GM21576 (cell line): ENCODE measurements at regions not wholly inside any gene's neighbourhood (a gene's known extent, or its start where the extent isn't known, plus 50 kb on each side); places are given as distances from the start of the nearest gene placed in this dataset.
A peak's percentile ranks its signal among the peaks of the same experiment; 100 is the strongest.
"Not testable (repeated sequence)": the region's sequence is repeated elsewhere in the genome, so short reads cannot be mapped to it uniquely, and the experiment has no call there.

Source experiments
- ATAC-seq: cut with Tn5 transposase; IDR thresholded peaks from one replicate; pipeline ENCODE4 v1.9.1; 2021; ENCODE audit warnings: mild to moderate bottlenecking, moderate library complexity; ENCODE audit not compliant: unreplicated experiment

DNA sequence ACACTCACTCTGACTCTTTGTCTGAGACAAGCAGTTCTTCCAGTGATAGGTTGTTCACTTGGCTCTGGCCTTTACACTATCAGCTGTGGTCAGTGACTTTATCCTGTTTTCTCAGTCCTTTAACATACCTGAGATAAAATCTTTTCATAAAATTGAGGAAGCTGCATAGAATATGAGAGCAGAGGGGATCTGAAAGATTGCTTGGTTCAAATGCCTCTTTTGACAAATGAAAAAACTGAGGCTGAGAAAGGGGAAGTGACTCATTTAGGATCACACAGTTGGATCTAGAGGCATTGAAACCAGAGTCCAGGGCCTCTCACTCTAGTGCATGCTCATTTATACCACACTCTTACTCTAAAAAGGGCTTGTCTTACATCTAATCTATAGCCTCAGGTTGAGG is 277.0 kb upstream of the TBX18 start:
- ATAC-seq: peak; percentile 66

DNA sequence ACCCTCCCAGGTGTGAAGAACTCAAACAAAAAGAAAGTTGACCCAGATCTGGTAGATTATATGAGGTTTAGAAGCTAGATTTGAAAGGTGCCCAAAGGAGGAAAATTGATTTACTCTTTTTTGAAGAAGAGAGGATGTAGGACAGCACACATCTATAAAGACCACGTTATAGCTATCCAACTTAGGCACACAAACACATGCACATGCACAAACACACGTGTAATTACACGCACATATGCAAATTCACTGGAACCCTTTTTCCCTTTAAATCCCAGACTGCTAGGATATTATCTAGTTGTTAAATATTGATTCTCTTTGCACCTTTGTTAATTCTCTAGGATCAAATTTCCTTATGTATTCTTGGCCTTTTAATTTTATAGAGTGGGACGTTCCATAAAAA is 272.8 kb upstream of the TBX18 start:
- no peak for ATAC-seq

DNA sequence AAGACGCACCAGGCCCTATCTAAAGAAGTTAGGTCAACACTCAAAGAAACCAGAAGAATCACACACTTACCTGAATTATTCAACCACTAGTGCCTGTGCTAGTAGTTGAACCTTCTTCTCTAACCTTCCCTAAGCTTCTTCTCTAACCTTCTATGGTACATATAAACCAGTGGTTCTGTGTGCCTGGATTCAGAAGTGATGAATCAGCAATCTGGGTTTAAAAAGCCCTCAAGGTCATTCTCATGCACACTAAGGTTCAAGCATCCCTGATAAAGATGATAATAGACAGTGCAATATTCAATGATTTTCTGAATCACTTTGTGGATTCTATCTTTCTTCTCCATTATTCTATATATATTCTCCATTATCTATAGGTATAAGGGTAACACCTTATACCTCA is 271.4 kb upstream of the TBX18 start:
- ATAC-seq: no peak

DNA sequence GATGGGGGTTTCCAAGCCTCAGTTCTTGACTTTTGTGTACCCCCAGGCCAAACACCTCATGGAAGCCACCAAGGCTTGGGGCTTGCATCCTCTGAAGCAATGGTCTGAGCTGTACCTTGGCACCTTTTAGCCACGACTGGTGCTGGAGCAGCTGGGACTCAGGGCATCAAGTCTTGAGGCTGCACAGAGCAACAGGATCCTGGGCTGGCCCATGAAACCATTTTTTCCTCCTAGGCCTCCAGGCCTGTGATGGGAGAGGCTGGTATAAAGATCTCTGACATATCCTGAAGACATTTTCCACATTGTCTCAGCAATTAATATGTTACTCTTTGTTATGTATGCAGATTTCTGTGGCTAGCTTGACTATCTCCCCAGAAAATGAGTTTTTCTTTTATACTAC is 269.1 kb upstream of the TBX18 start:
- ATAC-seq: no peak

DNA sequence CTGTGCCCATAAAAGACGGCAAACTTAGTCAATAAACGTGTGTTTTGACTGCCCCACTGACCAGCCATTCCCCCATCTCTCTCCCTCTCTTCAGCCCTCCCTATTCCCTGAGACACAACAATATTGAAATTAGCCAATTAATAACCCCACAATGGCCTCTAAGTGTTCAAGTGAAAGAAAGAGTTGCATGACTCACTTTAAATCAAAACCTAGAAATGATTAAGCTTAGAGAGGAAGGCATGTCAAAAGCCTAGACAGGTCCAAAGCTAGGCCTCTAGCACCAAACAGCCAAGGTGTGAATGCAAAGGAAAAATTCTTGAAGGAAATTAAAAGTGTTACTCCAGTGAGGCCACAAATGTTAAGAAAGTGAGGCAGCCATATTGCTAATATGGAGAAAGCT is 261.6 kb upstream of the TBX18 start:
- no peak for ATAC-seq

DNA sequence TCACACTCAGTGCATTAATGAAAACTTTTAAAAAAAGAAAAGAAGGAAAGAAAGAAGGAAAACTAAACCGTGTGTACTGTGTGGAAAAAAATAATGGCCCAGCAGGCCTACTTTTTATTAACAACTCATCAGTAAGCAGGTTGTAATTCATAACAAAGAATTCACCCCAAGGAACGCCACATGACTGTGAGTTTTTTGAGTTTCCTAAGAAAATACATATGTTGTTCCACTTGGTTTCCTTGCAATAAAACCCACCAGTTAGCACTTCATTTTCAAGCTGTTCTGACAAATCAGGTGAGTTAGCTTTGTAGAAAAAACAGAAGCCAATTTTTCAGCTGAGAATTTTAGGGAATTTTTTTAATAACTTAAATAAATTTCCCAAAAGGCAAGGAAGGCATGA is 259.3 kb upstream of the TBX18 start:
- ATAC-seq: no peak

DNA sequence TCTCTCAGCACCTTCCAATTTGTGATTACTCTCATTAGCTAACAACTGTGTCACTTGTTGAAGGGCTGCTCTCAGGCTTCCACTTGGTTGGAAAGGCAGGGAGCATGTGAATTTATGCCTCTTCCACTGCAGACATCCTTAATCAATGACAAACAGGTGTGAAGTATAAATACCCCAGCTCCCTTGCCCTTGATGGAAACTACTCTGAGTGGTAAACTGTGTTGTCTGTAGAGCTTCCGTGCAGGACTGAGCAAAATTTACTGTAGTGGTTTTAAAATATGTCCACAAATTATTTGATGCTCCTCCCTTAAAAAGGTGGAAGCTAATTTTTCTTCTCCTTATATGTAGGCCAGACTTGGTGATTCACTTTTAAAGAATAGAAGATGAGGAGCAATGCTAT is 253.0 kb upstream of the TBX18 start:
- no peak for ATAC-seq

DNA sequence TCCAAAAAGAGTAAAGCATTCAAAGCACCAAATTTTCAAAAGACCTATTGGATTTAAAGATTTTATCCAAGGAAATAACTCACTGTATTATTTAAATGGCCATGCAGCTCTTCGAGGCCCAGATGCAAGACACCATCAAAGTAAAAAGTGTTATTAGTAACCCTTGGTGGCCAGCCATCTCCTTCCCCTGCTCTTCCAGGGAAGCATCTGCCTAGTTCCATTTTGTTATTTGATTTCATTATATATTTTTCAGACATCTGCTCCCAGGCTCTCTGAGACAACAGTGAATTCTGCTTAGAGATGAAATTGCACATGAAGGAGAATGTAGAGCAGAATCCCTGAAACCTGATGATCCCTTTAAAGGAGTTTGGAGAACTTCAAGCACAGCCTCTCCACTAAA is 252.3 kb upstream of the TBX18 start:
- ATAC-seq: no peak

DNA sequence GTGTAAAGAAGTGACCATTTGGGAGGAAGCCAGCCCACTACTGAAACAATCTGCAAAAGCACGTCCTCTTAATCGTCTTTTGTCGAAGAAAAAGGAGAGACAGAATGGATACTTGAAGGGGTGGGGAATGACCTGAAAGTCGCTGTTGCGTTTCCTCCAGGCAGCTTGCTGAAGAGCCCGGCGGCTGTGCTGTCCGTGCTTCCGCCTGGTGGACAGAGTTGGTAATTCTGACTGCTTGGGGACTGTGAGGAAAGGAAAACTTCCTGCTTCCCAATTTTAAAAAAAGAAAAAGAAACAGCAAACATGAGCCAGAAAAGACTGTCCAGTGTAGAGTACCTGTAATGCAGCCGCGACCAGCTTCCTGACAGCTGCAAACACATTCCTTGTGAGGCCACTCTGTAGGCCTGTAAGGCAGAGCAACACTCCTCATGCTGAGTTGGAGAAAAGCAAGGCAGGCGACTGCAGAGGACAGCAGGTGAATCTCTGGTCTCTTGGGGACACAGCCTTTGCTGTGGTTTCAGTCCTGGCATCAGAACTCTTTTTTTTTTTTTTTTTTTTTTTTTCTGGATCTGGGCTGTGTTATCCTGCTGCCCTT is 251.1 kb upstream of the TBX18 start:
- no peak for ATAC-seq

DNA sequence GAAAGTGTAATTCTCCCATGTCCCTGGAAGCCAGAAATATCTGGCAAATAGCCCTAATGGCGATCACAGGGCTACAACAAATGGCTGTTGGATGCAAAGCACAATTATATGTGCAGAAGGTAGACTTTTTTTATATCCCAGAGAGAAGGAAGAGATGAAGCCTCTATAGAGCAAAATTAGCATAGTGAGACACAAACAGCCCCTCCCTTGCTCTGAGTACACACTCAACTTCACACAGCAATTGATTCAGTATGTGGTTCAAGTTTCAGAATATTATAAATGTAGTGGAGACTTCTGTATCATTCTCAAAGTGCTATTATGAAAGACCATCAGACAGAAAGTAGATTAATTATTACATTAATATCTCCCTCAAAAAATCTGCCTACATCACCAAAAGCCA is 246.5 kb upstream of the TBX18 start:
- no peak for ATAC-seq

DNA sequence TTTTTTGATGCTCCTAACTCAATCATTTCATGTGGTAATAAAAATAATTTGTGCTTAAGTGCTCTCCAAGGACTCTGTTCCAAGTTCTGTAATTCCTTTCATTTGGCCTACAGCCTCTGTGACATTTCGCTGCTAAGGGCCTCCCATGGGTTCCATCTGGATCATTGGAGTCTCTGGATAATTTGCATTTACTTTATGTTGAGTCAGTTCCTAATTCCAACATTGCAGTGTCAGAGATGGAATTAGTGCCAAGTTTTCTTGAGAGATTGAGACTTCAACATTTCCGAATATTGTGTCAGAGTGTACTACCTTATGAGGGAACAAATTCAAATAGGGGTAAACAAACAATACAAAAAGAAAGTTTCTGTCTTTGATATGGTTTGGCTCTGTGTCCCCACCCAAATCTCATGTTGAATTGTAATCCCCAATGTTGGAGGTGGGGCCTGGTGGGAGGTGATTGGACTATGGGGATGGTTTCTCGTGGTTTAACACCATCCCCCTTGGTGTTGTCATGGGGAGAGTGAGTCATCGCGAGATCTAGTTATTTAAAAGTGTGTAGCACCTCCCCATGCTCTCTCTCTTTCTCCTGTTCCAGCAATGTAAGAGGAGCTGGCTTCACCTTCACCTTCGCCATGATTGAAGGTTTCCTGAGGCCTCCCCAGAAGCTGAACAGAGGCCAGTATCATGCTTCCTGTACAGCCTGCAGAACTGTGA is 244.1 kb upstream of the TBX18 start:
- ATAC-seq: no peak

DNA sequence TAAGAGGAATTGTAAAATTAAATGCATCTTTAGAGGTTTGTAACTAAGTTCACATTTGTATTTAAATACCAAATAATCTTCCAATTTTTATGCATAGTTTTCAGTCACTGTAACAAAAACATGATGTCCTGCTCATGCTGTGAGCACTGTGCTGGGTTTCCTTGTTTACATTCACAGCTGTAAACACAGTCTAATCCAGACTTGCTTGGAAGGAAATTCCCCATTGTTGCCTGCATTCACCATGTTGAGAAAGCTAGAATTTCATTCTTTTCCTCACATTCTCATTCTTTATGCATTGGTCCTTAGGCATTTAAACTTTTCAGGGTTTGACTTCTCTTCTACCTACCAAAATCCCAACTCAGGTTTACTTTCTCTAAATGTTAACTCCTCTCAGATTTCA is 242.0 kb upstream of the TBX18 start:
- no peak for ATAC-seq

DNA sequence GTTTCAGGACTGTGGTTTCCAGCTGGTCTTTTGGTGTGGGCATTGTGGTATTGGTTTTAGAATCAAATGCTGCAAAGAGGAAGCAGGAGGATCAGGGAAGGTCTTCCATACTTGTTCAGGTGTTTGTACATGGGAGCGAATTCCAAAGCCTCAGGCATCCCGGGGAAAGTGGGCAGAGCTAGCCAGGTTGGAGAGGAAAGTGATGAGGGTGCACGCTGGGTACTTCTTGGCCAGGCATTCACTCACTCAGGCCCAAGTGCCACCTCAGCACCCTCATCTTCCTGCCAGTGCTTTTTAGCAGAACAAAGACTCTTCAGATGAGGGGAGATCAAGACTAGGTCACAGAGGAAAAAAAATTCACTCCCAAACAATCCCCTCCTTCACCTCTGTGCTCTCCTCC is 241.1 kb upstream of the TBX18 start:
- no peak for ATAC-seq

DNA sequence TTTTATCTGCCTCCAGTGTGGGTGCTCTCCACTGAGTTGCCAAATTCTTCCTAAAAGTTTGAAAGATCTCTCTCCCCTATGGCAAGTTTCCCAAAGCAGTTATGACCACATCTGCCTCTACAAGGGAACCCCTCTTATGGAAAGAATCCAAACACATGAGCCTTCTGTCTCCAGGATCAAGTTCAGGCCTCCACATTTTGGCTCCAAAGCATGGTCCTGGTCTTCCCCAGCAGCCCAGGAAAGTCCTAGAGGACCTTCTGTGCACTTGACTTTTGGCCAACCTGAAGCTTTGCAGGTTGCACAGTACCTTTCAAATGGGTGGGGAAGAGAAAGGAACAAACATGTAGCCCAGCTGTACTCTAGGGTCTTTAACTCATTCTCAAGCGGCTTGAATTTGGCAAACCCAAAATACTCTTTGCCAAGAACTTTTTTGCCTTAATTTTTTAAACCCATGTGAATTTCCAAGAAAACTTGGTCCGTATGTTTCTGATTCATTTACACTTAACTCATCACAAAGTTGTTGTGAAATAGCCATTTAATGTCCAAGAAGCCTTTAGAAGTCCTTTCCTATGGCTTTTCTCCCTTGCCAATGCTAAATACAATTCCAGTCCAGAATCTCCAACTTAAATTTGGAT is 240.1 kb upstream of the TBX18 start:
- no peak for ATAC-seq

DNA sequence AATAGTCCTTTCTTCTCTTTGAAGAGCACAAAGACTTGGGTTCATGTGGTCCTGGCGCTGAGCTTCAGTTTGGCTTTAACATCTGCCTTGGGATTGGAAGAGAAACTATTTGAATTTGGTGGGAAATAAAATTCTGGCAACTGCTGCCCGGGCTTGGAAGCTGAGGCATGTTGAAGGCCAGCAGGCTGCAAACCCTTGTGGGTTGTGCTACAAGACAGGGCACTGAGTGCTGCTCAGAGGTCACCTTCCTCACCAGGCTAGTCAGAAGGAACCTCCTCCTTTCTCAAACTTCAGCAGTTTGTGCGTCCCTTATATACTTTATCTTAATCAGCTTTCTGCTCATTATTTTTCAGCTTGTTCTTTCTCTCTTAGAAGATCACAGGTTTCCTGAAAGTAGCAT is 238.4 kb upstream of the TBX18 start:
- ATAC-seq: no peak

DNA sequence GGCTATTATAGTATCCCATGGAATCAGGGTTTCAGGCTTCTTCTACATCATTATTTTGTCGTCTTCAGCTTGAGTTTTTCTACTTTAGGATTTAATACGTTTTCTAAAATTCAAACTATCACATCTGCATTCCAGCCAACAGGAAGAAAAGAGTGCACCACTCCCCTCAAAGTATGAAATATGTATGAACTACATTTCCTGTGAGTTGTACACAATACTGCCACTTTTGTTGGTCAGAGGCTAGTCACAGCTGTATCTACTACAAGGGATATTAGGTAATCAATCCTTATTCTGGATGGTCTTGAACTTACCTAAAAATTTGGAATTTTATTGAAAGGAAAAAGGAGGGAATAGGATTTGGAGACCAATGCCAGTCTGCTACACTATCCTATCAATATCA is 235.6 kb upstream of the TBX18 start:
- no peak for ATAC-seq

DNA sequence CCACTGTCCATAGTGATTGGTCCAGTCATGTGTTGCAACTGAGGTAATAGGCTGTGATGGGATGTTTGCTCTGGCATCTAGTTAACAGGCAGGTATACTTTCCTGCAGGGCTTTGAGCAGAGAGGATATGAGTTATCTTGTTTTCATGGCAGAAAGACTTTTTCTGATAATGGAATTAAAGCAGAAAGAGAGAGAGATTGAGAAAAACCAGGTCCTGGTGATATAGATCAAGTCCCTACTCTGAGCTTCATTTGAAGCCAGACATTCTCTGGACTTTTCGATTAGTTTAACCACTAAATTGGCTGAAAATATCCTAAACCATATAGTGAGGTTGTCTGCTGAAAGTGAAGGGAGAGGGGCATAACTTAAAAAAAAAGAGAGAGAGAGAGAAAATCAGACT is 233.8 kb upstream of the TBX18 start:
- no peak for ATAC-seq

DNA sequence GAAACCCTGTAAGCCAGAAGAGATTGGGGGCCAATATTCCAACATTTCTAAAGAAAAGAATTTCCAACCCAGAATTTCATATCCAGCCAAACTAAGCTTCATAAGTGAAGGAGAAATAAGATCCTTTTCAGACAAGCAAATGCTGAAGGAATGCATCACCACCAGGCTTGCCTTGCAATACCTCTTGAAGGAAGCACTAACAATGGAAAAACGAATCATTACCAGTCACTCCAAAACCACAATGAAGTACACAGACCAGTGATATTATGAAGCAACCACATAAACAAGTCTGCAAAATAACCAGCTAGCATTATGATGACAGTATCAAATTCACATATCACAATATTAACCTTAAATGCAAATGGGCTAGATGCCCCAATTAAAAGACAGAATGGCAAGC is 224.4 kb upstream of the TBX18 start:
- ATAC-seq: not testable (repeated sequence)

DNA sequence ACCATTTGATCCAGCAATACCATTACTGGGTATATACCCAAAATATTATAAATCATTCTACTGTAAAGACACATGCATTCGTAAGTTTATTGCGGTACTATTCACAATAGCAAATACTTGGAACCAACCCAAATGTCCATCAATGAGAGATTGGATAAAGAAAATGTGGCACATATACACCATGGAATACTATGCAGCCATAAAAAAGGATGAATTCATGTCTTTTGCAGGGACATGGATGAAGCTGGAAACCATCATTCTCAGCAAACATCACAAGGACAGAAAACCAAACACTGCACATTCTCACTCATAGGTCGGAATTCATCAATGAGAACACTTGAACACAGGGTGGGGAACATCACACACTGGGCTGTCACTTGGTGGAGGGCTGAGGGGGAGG is 221.1 kb upstream of the TBX18 start:
- not testable (repeated sequence) for ATAC-seq

DNA sequence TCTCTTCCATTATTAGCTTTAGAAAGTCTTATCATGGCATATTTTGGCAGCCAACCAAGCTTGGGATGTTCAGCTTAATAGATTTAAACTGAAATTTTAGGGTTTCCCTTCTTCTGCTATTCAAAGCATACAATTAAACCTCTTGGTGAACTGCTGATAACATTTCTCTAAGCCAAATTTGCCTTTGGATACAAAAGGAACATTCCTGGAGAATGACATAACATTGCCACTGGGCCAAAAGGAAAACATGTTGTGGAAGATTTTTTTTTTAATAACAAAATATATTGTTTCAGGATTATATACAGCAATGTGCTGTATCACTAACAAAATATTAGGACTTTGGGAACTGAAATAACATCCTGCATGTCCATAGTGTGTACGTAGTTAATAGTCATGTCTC is 215.1 kb upstream of the TBX18 start:
- no peak for ATAC-seq

DNA sequence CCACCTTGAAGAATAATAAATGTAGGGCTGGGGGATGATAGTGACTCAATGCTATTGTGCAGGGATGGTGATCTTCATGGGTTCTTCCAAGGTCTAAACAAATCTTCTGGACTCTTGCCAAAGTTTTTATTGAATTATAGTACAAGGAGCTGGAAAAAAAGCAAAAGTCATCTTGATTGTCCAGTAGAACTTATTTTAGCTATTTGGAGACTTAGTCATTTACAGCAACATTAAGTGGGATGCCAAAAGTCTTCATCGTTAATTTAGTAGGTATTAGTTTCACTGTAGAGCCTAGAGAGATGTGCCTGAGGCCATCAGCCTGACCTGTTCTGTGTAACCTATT is 212.9 kb upstream of the TBX18 start:
- no peak for ATAC-seq

DNA sequence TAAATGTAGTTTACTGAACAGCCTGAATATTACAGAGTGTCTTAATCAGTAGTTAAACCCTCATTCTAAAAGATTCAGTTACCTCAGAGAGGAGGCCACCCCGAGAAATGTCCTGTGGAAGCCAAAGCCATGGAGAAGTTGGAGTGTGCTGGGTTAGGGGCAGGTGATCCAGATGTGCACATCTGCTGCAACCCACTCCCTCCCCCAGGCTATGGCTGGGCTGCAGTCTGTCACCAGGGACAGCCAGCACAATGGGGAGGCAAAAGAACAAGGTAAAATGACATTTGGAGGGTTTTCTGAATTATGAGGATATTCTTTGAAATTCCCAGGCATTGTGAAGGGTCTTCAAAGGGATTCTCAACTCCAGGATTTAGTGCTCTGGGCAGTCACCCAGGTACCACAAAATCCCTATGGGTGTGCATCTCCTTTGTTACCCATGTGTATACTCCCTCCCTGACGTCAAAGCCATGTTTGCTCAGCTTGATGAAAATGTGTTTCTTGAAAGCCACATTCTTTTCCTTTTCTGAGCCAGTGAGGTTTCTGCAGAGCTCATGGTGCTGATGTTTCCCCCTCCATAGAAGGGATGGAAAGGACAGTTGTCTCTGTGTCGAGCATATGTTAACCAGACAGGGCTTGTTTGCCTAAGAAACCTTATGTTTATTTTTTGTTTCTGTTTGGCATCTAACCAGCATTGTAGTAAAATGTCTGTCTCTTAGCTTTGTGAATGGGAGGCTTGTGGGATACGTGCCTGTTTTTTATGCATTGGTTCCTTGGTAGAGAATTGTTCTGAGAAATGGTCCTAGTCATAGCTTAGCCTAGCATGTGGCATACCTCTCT is 212.3 kb upstream of the TBX18 start:
- ATAC-seq: no peak
